ENCODE measurements at regions not wholly inside any gene's neighbourhood (a gene's known extent, or its start where the extent isn't known, plus 50 kb on each side); places are given as distances from the start of the nearest gene placed in this dataset.

- TF ChIP-seq CTCF (IDR thresholded peaks at IDR 0.05; ENCODE audit: low read length), result no peak
- no peak for TF ChIP-seq EZH2 (IDR thresholded peaks at IDR 0.05; ENCODE audit: borderline replicate concordance, low read length)
These were observed 77.9 kb upstream of the TOX3 start for GRCh38 chr16:52624891-52625290.

Data from OCI-LY1 (cell line).